Endometrial microvascular endothelial cells (primary cell): ENCODE measurements at regions not wholly inside any gene's neighbourhood (a gene's known extent, or its start where the extent isn't known, plus 50 kb on each side); places are given as distances from the start of the nearest gene placed in this dataset.

Source experiments
- in situ Hi-C: cut with HindIII; loops from 2 replicates; pipeline ENCODE4 v1.10.0; 2017; ENCODE audit warnings: low sequenced_read_pairs, low pct_unique_long_range_greater_than_20kb; ENCODE audit errors: inconsistent ontology term

DNA sequence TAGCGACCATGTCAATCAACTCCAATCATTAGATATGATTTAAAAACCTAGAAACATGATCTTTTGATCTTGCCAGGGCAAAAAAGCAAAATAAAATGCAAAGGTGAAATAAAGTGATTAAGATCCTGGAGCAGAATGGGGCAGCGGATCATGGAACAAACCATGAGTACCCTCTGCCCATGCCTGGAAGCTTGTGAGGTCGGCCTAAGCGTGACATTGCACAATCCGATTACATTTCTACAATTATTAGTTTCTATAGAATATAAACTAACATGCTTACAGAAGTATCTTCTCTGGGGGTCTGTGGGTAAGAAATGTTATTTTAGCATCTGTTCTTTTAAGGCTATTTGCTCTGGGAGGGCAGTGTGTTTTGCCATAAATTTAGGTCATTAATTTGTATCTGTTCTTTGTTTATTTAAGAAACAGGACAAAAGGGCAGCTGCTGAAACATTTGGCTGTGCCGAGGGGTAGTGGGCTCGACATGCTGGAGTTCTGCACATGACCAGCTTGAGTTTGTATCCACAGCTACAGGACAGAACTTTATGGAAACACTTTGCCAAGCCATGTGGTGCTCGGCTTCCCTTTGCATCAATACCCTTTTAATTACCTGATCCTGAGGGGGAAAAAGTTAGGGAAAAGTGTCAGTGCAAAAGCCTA lies 55.9 kb downstream of the ZBTB18 start:
- in situ Hi-C loops: no loop called here

DNA sequence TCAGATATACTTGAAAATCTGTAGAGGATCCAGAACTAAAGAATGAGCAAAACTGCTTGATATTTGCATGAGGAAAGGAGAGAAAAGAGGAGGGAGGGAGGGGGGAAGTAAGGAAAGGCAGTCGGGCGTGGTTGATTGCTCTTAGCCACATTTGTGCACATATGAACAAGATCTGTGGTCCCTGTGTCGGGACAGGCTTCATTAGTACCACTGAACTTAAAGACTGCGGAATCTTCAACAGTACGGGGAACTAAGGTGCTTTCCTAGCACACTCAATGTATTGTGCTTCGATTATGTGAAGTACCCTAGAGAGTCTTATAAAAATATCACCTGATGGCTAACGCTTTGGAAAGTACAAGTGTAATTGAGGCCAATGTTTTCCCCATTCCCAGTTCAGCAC lies 59.9 kb downstream of the ZBTB18 start:
- in situ Hi-C loops: no loop called here

DNA sequence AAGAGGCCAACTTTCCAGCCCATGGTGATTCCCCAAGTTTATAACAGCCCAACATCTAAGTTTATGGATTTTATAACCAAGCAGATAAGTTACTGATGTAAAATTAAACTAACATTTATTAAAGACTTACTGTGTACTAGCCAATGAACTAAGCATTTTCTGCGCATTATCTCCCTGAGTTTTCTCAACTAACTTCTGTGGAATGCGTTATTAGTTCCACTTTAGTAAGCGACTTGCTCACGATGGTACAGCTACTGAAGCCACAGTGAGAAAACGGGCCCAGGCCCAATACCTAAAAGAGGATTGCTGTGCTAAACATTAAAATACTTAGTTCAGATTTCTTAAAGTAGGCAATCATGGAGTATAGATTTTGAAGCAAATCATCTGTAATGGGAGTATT lies 61.0 kb downstream of the ZBTB18 start:
- in situ Hi-C loops: no loop called here

DNA sequence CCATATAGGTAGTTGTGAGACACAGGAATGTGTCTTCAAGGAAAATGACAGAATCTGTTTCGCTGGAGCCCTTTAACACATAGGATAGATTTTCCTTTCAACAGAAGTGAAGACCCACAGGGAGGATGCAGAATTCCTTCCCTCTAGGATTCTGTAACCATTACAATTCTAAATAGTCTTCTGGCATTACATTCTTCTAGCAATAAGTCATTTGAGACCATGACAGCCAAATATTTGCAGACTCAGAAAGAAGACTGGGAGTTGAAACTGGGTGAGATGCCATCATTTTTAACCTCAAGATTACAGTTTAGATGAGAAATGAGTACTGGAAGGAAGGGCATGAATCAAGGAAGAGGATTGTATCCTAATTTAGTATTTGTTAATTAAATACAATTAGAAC lies 61.6 kb downstream of the ZBTB18 start:
- in situ Hi-C loops: no loop called here

DNA sequence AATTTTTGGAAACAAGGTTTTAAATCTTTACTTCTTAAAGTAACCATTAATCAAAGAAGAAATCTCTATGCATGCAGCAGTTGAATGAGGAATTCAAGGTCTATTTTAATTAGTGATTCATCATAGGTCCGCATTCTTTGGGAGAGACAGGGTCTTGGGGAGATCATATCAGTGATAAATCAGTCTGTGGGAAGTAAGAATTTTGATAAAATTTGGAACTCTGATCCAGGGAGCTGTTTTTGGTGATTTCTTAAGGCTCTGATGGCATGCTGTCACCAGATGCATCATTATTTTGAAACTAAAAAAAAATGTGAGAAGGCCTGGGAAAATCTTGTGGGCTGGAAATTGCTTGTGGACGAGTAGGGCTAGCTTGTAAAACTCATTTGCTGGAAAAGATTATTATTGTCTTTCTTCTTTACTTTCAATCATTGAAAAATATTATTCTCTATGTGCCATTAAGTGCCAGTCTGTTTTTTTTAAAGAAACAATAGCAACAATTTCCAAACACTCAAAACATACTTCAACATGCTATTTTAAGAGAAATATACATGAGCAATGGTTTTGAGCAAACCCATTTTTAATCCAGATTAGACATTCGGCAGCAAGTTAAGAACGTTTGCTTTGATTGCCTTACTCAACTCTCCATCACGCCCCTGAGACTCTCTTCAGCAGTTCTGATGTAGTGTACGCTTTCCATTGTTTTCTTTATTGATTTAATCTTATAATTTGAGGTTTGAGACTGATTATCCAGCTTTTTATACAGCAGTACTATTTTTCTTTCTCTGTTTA lies 62.6 kb downstream of the ZBTB18 start:
- in situ Hi-C loops: no loop called here

DNA sequence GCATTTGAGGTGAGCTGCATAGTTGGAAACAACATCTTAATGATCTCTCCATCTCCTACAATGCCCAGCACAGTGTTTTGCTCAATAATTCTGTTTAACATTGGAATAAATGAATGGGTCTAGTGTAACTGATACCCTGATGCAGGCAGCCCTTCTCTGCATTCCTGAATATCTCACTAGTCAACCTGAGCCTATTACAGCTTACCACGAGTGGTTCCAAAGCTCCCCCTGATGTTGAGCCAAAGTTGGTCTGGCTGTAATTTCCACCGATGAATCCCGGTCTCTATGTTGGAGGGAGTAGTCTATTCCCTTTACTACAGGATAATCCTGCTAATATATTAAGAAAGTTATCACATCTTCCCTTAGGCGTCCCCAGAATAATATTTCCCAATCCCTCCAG lies 63.8 kb downstream of the ZBTB18 start:
- in situ Hi-C loops: no loop called here

DNA sequence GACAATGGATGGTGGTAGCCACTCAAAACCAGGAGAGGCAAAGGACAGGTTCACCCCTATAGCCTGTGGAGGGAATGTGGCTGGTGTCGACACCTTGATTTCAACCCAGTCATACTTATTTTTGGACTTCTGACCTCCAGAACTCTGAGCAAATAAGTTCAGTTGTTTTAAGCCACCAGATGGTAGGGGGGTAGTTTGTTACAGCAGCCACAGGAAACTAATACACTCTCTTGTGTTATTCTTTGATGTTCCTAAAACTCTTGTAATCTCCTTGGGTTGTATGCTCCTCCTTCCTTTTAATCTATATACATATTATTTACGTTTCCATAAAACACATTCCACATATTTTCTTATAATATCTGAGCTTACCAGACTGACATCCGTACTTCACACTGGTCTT lies 65.9 kb downstream of the ZBTB18 start:
- in situ Hi-C loops: no loop called here

DNA sequence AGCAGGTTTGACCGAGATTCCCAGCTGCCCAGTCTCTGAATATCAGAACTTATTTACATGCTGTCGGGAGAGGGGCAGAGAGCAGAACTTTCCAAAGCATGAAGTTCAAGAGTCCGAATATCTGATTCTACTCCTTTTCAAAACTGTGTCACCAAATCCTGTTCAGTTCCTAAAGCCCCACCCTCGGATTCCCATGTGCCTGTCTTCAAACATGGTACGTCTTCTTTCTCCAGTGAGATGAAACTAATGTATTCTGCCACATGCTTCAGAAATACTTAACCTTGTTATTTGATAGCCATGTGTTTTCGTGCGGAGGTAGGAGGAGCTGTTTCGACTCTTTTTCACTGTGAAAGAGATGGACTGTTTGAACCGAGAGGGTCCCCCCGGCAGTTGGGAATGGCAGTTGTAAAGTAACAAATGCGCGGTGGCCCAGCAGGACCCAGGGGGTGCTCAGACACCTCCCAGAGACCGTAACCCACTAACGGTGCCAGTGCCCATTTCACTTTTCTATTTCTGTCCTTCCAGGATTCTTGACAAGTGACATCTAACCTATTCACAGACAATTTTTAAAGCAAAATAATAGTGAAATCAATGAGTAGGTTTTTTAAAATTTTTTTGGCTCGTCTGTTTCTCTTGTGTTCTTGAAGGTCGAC lies 67.2 kb downstream of the ZBTB18 start:
- in situ Hi-C loops: no loop called here

DNA sequence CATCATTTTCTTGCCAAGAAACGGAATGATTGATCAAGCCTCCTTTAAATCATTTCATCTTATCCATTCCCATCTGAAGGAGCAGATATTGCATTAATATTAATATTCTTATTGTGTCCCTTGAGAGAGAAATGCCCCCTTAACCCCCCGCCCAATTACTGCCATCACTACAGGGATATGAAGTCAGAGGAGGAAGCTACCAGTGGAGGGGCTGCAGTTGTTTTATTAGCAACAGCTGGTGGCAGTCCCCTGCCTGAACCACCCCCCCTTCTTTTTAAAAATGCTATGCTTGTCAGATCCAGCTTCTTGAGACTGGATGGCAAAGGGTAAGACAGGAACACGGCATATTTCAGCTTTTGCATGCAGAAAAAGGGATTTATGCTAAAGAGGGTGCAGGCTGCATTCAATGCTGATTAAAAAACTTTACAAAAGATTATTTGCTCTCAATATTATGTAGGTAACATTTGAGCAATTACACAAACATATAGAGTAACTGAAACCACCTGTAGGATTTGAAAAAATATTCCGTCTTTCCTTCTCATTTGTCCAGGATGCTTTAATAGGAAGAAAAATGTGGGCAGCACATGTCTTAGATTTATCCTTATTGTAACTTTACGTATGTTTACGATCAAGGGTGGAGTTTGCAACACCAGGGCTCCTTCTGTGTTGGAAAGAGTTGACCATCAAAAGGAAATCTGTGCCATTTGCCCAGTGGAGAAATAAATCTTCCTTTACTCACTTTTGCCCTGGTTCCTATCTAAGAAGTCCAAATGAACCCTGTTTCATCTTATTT lies 77.7 kb downstream of the ZBTB18 start:
- in situ Hi-C loops: no loop called here

DNA sequence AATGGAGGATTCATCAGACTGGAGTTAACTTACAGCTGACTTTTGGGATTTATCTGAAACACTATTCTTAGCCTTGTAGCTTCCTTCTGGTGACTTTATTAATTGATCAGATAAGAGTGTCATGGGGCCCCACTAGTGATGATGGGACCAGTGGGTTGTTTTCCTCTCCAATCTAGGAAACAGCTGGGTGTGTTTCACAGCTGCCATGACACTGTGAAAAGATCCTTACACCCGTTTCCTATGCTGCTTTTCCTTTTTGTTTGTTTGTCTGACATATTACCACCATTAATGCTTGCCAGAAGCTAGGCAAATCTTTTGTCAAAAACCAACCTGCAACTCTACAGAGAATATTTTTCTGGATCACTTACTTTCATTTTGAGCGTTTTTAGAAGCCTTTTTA lies 86.2 kb downstream of the ZBTB18 start:
- in situ Hi-C loops: no loop called here

DNA sequence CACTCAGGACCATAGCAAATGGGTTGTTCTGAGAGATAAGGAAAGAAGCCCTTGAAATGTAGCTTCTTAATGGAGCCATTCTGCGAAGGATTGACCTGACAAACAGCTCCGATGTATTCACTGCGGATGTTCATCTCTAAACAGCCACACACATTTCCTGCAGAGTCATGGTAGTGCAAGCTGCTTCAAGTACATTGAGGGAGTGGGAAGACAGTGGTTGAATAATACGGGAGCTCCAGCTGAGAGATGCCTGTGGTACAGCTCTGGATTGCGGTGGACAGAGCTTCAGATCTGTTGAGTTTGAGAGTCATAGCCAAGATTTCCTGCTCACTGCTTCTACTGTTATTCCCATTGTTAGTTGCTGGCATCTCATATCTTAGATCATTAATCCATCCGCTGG lies 86.6 kb downstream of the ZBTB18 start:
- in situ Hi-C loops: no loop called here

DNA sequence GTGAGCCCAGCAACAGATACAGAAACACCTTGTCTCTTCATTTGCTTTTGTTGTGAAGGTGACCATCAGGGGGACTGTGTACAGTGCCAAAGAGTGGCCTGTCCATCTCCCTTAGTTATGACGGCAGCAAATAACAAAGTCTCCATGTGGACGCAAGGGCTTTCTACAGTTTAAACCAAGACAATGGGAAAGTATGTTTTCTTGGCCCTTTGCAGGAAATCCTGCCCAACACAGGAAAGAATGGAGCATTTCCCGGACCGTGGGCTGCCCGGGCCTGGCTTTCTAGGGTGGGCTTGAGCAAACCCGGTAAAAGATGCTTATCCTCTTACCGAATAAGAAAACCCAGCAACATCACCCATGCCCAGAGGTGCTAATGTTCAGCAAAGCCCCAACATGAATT lies 87.3 kb downstream of the ZBTB18 start:
- in situ Hi-C loops: no loop called here

DNA sequence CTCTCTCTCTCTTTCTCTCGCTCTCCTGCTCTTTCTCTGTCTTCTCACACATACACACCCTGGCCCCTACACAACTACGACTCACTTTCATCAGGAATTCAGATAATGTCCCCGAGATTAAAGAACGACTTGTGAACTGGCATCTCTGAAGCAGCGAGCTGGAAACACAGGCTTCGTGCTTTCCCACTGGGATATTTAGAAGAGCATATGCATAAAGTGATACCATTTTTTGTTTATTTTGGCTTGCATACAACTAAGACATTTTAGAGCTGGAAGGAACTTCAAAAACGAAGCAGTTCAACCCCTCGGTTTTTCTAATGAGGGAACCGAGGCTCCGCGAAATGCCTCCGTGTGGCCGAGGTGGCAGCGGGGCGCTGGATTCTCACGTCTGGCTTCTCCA lies 88.6 kb downstream of the ZBTB18 start:
- in situ Hi-C loops: no loop called here

DNA sequence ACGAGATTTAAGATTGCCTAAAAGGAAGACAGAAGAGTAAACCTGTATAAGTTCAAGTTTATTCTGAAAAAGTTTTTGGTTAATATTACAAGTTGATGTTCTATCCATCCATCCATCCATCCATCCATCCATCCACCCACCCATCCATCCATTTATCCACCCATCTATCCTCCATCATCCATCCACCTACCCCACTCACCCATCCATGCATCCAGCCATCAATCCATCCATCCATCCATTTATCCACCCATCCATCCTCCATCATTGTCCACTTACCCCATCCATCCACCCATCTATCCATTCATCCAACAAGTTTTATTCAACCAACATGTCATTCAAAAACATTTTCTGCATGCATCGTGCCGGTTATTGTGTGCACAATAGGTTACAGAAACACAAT lies 89.3 kb downstream of the ZBTB18 start:
- in situ Hi-C loops: no loop called here

DNA sequence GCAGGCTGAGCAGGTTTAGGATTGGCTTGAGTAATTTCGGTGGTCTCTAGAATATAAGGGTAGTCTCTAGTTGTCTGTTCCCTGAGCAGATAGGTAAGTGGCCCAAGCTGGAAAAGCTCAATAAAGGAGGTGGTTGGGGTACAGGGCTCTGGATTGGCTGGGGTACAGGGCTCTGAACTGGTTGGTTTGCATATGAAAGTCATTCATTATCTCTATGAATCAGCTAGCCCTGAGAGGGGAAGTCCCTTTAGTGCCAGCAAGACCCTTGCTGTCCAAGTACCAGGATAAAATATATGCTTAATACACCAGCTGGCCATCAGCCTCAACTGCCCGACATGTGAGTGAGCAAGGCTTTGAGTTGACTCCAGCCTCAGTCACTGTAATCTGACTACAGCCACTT lies 93.0 kb downstream of the ZBTB18 start:
- in situ Hi-C loops: no loop called here

DNA sequence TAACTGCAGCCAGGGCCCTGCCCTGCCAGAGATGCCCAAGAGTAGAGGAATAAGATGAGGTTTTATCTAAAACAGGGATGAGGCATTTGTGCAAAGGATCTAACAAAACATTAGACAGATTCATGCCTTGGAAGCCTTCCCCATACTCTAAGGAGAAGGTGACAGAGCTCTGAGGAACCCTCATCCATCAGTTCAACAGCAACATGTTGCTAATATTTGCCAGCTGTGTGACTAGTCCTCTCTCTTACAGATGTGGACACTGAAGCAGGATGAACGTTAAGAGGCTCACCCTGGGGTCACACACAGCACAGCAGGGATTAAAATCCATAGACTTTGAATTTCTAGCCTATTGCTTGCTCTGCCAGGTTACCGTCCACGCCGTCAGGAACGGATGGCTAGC lies 99.0 kb downstream of the ZBTB18 start:
- in situ Hi-C loops: no loop called here

DNA sequence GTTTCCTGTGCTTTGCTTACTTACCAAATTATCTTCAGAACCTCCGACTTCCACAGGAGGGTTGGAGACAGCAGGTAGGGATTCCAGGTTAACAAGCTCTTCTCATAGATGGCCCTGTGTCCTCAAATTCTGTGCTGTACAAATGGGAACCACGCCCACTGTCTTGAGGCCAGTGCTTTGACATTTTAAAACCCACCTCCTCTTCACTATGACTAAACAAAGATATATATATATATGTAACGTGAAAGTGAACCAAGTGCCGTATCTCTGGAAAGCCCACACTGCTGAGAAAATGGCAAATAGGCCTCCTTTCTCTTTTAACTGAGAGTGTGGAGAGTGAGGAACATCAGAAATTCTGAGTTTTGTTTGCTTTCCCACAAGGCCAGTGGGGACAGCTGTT lies 99.6 kb downstream of the ZBTB18 start:
- in situ Hi-C loops: no loop called here

DNA sequence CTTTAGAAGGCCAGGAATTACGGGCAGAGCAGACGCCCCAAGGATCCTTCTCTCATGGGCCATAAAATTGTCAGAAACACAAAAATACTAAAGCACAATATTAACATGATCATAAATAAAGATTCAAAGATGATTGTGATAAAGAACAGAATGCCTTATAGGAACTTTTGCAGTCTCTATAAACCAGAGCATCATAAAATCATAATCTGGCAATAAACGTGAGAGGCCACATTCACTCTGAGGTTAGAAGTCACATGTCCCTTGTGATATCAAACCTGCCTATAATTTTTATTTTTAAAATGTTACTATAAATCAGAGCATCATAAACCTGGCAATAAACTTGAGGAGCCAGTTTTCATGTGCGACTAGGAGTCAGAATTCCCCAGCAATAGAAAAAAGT lies 100.5 kb downstream of the ZBTB18 start:
- in situ Hi-C loops: no loop called here

DNA sequence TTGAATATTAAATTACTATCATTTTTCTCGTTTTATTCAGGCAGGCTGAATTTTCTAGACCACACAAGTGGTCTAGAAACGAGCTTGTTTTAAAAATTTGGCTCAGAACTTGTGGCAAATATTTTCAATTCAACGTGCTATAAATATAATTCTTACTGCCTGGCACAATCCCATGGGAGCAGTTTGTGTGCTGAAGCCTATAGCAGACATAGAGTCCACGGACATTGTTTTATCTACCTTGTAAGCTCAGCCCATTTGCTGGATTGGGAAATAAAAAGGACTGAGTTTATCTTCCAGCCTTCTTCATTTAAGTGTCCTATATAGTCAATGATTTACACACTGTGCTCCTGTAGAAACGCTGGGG lies 103.4 kb downstream of the ZBTB18 start:
- in situ Hi-C loops: no loop called here
